DMS53 (cell line): ENCODE measurements at regions not wholly inside any gene's neighbourhood (a gene's known extent, or its start where the extent isn't known, plus 50 kb on each side); places are given as distances from the start of the nearest gene placed in this dataset.
"Not testable (repeated sequence)": the region's sequence is repeated elsewhere in the genome, so short reads cannot be mapped to it uniquely, and the experiment has no call there.

Experiments
- DNase-seq: peaks from one replicate; lab custom pipeline; 2025; lab: John Stamatoyannopoulos, UW

- DNase-seq: no peak
These were observed 551.4 kb downstream of the PRKD1 start for GRCh38 chr14:29376237-29376636.

- no peak for DNase-seq
These were observed 546.8 kb downstream of the PRKD1 start for GRCh38 chr14:29380826-29381225.

DNA sequence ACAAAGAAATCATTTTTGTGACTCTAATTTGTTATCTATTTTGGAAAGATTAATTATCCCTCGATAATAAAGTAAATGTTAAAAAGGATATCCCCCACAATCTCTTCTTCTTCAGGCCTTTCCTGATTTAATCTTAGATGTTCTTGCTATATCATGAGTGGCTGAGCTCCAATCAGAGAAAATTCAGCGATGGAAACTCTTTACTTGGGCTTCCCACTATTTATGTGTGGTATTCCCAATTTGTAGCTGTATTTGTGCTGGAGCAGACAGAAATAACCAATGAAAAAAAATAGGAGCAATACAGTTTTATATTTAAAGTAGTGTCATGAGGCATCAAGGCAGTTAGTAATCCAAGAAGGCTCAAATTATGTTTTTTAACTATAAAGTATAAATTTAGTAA is 539.1 kb downstream of the PRKD1 start:
- DNase-seq: no peak

DNA sequence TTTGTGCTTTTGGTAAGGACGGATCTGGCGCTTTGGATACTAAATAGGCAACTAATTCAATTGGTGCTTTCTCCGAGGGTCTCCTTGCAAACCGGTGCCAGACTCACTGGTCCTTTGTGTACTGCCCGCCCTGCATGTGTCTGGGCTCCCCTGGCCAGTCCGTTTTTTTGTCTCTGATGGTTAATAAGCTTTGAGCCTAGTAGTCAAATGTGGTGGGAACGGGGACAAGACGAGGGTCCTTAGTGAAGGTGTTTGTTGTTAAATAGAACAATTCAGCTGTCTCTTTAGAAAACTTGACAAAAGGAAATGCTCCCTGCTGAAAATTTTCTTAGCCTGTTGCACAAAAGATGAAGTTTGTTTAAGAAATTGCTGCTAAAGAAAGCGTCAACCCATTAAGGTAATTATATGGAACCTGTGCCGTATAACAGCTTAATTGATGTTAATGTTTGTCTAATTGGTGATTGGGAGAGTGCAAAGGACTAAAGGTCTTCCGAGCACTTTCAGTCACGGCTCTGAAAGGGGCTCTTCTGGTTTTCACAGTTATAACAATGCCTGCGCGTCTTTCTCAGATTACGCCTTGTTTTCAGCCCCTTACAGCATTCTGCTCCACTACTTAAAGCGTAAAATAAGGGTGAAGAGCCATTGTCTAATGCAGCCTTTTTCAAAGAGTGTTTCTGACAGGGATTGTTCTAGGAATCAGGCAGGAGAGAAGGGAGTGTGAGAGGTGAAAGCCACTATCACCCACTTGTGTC is 537.4 kb downstream of the PRKD1 start:
- no peak for DNase-seq

DNA sequence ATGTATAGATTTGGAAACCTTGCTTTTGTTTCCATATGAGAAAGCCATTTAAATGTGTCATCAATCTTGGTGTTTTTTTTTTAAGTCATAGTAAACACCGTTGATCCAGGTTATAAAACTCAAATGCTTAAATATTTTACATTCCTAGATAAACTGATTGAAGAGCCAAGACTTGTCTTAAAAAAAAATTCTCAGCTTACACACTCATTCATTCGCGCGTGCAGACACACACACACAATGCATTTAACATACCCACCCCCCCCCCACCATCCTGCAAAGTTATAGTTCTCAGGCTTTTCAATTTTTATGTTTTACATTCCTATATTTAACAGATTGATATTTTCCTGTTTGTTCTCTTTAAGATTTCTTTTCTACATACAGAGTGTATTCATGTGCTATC is 536.4 kb downstream of the PRKD1 start:
- no peak for DNase-seq

GRCh38 chr14:29391801-29392200 is 535.8 kb downstream of the PRKD1 start:
- DNase-seq: no peak

DNA sequence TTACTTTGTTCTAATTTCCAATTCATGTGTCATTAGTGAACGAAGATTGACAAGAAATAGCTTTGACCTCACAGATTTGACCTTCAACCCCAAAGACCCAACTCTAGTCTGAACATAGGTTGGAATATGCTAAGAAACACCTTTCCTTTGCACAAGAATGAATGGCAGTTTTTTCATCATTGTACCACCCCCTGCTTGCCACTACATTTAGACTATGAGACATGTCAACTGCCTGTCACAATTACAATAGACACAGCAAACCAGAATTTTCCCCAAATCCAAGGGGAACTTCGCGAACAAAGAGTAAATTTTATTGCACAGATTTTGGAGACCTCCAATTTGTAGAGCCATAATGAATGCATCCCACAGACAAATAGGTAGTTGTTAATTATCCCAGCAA is 535.4 kb downstream of the PRKD1 start:
- DNase-seq: no peak

DNA sequence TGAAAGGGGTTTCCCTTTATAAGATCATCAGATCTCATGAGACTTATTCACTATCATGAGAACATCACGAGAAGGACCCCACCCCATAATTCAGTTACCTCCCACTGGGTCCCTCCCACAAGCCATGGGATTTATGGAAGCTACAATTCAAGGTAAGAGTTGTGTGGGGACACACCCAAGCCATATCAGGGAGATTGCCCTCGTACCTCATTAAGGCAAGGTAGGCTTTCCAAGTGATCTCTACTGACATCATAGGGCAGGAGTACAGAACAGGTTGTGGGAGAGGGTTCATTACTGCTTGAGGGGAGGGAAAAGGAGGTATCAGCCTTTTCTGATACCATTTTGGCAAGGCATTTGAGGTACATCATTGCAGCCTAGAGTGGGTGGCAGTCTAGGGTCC is 524.6 kb downstream of the PRKD1 start:
- DNase-seq: no peak

DNA sequence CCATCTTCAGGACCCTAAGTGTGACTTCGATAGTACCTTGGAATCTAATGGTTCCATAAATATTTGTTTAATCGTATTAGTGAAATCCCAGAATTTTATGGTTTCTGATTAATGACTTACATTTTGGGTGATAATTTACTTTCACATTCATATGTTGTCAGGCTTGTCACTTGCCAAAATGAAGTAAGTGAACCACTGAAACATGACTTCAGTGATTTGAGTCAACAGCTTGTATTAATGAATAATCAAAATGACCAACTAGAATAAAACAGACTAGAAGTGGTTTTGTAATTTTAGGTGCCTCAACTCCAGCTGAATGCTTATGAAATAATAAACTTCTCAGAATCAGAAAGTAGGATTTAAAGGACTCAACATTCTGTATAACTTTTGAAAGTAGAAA is 517.1 kb downstream of the PRKD1 start:
- DNase-seq: no peak

DNA sequence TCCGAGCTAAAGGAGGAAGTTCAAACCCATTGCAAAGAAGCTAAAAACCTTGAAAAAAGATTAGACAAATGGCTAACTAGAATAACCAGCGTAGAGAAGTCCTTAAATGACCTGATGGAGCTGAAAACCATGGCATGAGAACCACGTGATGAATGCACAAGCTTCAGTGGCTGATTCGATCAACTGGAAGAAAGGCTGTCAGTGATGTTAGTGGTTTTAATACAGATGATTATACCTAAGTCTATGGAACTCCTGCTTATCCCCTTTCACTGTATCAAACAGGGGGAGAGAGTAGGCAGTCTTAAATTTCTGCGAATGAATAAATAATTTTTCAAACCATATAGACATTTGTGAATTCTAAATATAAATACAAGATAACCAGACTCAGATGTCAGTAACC is 512.7 kb downstream of the PRKD1 start:
- DNase-seq: not testable (repeated sequence)

- DNase-seq: no peak
These were observed 507.9 kb downstream of the PRKD1 start for GRCh38 chr14:29419736-29420135.

DNA sequence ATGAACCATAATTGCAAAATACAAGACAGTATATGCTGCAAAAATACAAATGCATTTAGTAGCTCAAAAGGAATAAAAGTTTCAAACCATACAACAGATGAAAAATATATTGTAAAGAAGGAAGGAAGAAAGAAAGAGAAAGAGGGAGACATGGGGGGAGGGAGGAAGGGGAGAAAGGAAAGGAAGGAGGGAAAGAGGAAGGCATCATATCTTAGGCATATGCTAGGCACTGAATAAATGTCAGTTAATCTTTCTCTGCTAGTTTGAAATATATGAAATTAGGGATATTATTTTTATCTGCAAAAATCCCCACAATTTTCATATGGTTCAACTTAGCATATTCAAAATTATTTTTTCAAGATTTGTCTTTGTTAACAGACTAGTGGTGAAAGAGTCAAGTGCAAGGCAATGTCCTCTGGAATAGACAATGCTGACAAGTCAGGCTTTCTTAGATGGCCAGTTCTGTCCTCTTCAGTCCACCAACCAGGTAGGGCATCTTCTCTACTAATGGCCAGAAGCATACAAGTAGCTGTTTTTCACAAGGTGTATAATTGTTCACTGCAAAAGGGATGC is 506.4 kb downstream of the PRKD1 start:
- DNase-seq: no peak

DNA sequence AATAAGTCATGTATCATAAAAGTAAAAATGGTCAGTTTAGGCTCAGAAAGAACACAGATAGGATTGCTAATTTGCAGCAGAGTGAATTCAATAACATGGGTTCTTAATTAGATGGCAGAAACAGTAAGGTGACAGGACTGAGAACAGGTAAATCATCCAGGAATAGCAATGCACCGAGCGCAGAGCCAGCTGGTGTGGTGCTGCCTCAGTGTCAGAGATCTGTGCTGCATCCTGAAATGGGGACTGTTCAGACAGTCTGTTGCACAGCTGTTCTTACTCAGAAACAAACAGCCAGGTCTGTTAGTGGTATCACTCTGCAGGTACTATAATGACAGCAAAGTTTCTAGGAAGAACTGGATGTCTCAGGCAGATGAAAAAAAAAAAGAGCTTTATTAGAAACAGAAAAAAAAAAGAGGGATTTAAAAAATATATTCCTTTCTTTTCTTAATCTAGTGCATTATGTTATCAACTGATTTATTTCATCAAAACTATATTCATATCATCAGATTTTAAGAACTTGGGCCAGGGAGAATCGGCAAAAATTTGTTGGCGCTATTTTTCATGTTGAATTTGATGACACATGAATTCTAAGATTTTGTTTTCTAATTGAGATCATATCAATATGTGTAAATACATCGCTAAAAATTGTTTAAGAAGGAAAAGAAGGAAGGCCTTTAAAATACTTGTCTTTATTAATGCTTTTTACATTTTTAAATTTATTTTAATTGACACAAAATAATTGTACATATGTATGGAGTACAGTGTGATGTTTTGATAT is 501.8 kb downstream of the PRKD1 start:
- DNase-seq: no peak

DNA sequence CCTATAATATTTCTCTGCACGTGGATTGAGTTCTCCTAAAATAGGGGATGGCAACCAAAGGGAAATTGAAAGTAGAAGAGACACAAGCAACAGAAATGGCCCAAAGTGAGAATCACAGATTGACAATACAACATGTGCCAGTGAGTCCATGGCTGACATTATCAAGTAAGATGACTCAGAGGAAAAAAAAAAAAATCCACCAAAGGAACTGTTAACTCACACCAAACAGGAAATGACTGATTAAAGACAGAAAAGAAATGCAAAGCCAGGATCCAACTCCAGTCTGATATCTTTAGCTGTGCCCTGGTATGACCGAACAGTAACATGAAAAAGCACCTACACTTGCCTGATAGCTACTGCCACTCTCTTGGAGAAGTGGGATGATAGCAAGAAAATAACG is 485.0 kb downstream of the PRKD1 start:
- DNase-seq: peak; percentile 44

DNA sequence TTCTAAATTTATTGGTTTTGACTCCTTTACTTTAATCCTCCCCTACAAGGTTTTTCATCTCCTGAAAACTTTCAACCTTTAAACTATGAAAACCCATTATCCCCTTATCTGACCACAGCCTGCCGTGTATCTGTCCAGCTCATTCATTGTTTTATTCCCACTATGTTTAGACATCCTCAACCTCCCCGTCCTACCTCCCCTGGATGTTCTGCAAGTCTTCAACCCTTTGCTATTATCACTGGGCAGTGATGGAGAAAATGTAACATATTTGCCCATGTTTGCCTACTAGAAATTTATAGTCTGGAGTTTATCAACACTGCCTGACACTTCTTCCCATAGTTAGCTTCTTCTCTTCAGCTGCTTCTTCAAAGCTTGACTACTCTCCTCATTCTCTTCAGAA is 483.4 kb downstream of the PRKD1 start:
- DNase-seq: no peak

DNA sequence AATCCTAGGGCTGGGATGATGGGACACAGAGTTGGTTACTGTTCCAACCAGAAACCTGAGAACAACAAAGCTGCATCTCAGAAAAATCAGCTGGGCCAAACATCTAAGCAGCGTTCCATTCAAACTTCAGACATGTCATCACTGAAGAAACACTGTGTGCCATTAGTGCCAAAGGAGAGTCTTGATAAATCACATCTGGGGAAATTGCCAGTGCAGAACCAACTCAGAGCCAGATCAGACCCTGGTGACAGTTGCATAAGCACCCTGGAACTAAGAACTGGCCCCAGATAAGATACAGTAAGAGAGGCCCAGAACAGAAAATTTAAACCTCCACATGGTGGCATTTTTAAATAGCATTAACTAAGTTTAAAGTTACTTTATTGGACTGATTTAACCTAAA is 482.8 kb downstream of the PRKD1 start:
- no peak for DNase-seq

GRCh38 chr14:29446971-29447370 is 480.7 kb downstream of the PRKD1 start:
- DNase-seq: no peak

GRCh38 chr14:29451941-29452340 is 475.7 kb downstream of the PRKD1 start:
- no peak for DNase-seq

GRCh38 chr14:29453045-29453444 is 474.6 kb downstream of the PRKD1 start:
- no peak for DNase-seq

GRCh38 chr14:29454026-29454693 is 473.5 kb downstream of the PRKD1 start:
- DNase-seq: no peak

DNA sequence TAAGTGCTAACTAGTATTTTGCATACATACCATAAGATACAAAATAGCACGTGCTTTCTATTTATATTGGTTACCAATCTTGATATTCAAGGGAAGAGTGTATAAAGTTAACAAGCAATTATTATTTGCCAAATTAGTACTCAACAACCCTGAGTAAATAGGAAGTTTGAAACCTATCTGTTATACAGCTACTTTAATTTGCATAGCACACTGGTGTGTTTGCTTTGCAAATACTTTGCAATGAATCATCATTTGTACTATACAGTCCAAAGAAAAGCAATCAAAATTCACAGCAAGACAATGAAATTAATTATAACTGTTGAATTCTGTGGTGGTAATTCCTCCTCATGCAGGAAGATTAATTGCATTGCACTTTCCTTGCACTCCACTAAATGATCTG is 469.1 kb downstream of the PRKD1 start:
- DNase-seq: peak; percentile 44

DNA sequence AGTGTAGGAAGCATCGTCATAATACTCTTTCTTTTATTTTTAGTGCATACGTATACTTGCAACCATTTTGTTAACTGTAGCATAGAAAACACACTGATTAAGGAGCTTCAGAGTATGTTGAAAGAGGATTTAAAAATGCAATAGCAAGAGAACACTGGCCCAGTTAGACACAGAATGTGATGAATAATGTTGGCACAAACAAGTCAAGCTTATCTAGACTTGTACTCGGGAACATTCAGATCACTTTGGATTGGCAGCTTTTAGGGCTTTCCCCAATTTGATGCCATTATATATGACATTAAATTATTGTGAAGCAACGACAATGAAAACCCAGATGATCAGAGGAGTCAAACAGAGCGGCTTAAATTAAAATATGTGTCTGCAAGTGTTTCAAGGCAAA is 468.1 kb downstream of the PRKD1 start:
- no peak for DNase-seq
